NB4 (cell line): ENCODE measurements at regions not wholly inside any gene's neighbourhood (a gene's known extent, or its start where the extent isn't known, plus 50 kb on each side); places are given as distances from the start of the nearest gene placed in this dataset.

Experiments used
- CTCF ChIP-seq: IDR thresholded peaks from one replicate; pipeline ENCODE4 v1.5.1; 2012; ENCODE audit warnings: low read depth, low read length
- POLR2A ChIP-seq: IDR thresholded peaks from 2 replicates; pipeline ENCODE4 v1.6.1; 2011; ENCODE audit warnings: mild to moderate bottlenecking; ENCODE audit not compliant: insufficient read length; ENCODE audit errors: extremely low read depth

DNA sequence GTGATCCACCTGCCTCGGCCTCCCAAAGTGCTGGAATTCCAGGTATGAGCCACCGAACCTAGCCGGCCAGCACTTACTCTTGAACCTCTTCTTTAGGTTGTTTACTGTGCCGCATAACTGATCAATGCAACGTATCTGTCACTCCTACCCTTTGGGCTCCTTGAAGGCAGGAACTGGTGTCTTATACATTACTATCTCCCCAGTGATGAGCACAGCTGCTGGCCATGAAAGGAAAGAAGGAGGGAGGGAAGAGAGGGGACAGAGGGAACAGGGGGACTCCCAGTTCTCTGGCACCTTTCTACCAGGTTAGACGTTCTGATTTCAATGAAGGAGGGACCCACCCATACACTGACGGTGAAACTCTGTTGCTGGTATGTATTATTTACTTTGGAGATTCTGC lies 111.8 kb upstream of the NANOS1 start:
- TF ChIP-seq CTCF, result no peak
- no peak for TF ChIP-seq POLR2A
